ENCODE measurements at regions not wholly inside any gene's neighbourhood (a gene's known extent, or its start where the extent isn't known, plus 50 kb on each side); places are given as distances from the start of the nearest gene placed in this dataset.

DNA sequence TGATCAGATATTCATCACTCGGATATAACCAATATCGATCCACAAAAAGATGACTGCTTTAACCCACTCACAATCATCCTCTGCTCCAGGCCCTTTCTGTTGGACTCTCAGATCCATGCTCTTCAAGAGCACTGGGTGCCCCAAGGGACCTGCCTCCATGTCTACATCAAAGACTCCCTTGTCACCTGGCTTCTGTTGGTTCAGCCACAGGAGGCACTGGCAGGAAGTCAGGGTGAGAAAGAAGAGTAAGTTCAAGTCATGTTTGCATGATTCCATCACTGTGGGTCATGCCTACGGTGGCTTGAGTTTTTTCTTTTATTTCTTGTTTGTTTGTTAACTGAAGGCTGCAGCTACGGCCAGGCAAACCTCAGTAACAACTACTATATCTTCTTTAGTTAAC, 243.3 kb downstream of the ADGRG6 start:
- TF ChIP-seq, protein P1, sequence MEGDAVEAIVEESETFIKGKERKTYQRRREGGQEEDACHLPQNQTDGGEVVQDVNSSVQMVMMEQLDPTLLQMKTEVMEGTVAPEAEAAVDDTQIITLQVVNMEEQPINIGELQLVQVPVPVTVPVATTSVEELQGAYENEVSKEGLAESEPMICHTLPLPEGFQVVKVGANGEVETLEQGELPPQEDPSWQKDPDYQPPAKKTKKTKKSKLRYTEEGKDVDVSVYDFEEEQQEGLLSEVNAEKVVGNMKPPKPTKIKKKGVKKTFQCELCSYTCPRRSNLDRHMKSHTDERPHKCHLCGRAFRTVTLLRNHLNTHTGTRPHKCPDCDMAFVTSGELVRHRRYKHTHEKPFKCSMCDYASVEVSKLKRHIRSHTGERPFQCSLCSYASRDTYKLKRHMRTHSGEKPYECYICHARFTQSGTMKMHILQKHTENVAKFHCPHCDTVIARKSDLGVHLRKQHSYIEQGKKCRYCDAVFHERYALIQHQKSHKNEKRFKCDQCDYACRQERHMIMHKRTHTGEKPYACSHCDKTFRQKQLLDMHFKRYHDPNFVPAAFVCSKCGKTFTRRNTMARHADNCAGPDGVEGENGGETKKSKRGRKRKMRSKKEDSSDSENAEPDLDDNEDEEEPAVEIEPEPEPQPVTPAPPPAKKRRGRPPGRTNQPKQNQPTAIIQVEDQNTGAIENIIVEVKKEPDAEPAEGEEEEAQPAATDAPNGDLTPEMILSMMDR (conservative IDR thresholded peaks at IDR 0.05) = no peak
- TF ChIP-seq ZFX (IDR thresholded peaks at IDR 0.05) = no peak

All from C4-2B (cell line).